HEK293 (cell line): ENCODE measurements at regions not wholly inside any gene's neighbourhood (a gene's known extent, or its start where the extent isn't known, plus 50 kb on each side); places are given as distances from the start of the nearest gene placed in this dataset.

Source experiments
- CTCF ChIP-seq: fragments of 450-650 bp; formaldehyde crosslinking; IDR thresholded peaks from 2 replicates; pipeline ENCODE4 v1.5.1; 2016; ENCODE audit warnings: missing biosample characterization, missing genetic modification characterization
- HIC1 ChIP-seq: fragments of 450-650 bp; formaldehyde crosslinking; IDR thresholded peaks from 2 replicates; pipeline ENCODE4 v1.5.1; 2016; ENCODE audit warnings: missing biosample characterization, missing genetic modification characterization
- HOXD13 ChIP-seq: sonication (generic); formaldehyde crosslinking; IDR thresholded peaks from 2 replicates; pipeline ENCODE4 v1.8.0; 2022; ENCODE audit warnings: missing genetic modification reagents, borderline replicate concordance
- MZF1 ChIP-seq: fragments of 450-650 bp; formaldehyde crosslinking; IDR thresholded peaks from 2 replicates; pipeline ENCODE4 v1.5.1; 2017; ENCODE audit warnings: missing biosample characterization, missing genetic modification characterization, borderline replicate concordance
- YY1 ChIP-seq: fragments of 450-650 bp; formaldehyde crosslinking; IDR thresholded peaks from 2 replicates; pipeline ENCODE4 v1.5.1; 2018; ENCODE audit warnings: missing biosample characterization, missing genetic modification characterization
- ZBTB1 ChIP-seq: fragments of 450-650 bp; formaldehyde crosslinking; IDR thresholded peaks from 2 replicates; pipeline ENCODE4 v1.5.1; 2016; ENCODE audit warnings: missing biosample characterization, missing genetic modification characterization
- ZFHX2 ChIP-seq: fragments of 450-650 bp; formaldehyde crosslinking; conservative IDR thresholded peaks from 2 replicates; pipeline ENCODE4 v1.5.1; 2016; ENCODE audit warnings: missing biosample characterization, missing genetic modification characterization
- ZNF214 ChIP-seq: fragments of 450-650 bp; formaldehyde crosslinking; IDR thresholded peaks from 2 replicates; pipeline ENCODE4 v1.5.1; 2017; ENCODE audit warnings: missing biosample characterization, mild to moderate bottlenecking, missing genetic modification characterization, borderline replicate concordance
- ZNF433 ChIP-seq: fragments of 450-650 bp; formaldehyde crosslinking; IDR thresholded peaks from 2 replicates; pipeline ENCODE4 v1.5.1; 2016; ENCODE audit warnings: missing biosample characterization, missing genetic modification characterization, low read depth
- ZNF48 ChIP-seq: fragments of 450-650 bp; formaldehyde crosslinking; IDR thresholded peaks from 2 replicates; pipeline ENCODE4 v1.5.1; 2016; ENCODE audit warnings: missing biosample characterization, missing genetic modification characterization
- ZNF529 ChIP-seq: fragments of 450-650 bp; formaldehyde crosslinking; IDR thresholded peaks from 2 replicates; pipeline ENCODE4 v1.5.1; 2017; ENCODE audit warnings: missing genetic modification characterization, missing biosample characterization; ENCODE audit not compliant: insufficient replicate concordance
- ZNF707 ChIP-seq: fragments of 450-650 bp; formaldehyde crosslinking; IDR thresholded peaks from 2 replicates; pipeline ENCODE4 v1.5.1; 2016; ENCODE audit warnings: missing biosample characterization, missing genetic modification characterization
- TF ChIP-seq, protein P1 (sequence below): fragments of 450-650 bp; formaldehyde crosslinking; IDR thresholded peaks from 2 replicates; pipeline ENCODE4 v1.5.1; 2016; ENCODE audit warnings: missing biosample characterization, missing genetic modification characterization
- TF ChIP-seq, protein P2 (sequence below): fragments of 450-650 bp; formaldehyde crosslinking; IDR thresholded peaks from 2 replicates; pipeline ENCODE4 v1.5.1; 2016; ENCODE audit warnings: missing biosample characterization, missing genetic modification characterization

- no peak for TF ChIP-seq ZNF48
- TF ChIP-seq, protein P1, sequence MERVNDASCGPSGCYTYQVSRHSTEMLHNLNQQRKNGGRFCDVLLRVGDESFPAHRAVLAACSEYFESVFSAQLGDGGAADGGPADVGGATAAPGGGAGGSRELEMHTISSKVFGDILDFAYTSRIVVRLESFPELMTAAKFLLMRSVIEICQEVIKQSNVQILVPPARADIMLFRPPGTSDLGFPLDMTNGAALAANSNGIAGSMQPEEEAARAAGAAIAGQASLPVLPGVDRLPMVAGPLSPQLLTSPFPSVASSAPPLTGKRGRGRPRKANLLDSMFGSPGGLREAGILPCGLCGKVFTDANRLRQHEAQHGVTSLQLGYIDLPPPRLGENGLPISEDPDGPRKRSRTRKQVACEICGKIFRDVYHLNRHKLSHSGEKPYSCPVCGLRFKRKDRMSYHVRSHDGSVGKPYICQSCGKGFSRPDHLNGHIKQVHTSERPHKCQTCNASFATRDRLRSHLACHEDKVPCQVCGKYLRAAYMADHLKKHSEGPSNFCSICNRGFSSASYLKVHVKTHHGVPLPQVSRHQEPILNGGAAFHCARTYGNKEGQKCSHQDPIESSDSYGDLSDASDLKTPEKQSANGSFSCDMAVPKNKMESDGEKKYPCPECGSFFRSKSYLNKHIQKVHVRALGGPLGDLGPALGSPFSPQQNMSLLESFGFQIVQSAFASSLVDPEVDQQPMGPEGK (tag by site-specific recombination) = no peak
- TF ChIP-seq, protein P2, sequence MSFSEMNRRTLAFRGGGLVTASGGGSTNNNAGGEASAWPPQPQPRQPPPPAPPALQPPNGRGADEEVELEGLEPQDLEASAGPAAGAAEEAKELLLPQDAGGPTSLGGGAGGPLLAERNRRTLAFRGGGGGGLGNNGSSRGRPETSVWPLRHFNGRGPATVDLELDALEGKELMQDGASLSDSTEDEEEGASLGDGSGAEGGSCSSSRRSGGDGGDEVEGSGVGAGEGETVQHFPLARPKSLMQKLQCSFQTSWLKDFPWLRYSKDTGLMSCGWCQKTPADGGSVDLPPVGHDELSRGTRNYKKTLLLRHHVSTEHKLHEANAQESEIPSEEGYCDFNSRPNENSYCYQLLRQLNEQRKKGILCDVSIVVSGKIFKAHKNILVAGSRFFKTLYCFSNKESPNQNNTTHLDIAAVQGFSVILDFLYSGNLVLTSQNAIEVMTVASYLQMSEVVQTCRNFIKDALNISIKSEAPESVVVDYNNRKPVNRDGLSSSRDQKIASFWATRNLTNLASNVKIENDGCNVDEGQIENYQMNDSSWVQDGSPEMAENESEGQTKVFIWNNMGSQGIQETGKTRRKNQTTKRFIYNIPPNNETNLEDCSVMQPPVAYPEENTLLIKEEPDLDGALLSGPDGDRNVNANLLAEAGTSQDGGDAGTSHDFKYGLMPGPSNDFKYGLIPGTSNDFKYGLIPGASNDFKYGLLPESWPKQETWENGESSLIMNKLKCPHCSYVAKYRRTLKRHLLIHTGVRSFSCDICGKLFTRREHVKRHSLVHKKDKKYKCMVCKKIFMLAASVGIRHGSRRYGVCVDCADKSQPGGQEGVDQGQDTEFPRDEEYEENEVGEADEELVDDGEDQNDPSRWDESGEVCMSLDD = no peak
- TF ChIP-seq ZNF707 = no peak
- TF ChIP-seq MZF1 (tag by site-specific recombination) = no peak
- TF ChIP-seq HIC1 = no peak
- no peak for TF ChIP-seq HOXD13 (CRISPR knock-in tag)
- no peak for TF ChIP-seq ZFHX2 (tag by site-specific recombination)
- TF ChIP-seq ZBTB1 (tag by site-specific recombination) = no peak
- no peak for TF ChIP-seq YY1 (tag by site-specific recombination)
- TF ChIP-seq ZNF529 (tag by site-specific recombination) = no peak
- no peak for TF ChIP-seq ZNF214 (tag by site-specific recombination)
- TF ChIP-seq CTCF (tag by site-specific recombination) = no peak
- TF ChIP-seq ZNF433 (tag by site-specific recombination) = no peak
Measured at GRCh38 chr4:180153587-180153986, 2089.6 kb upstream of the TENM3 start.
